ACHN (cell line): ENCODE measurements at regions not wholly inside any gene's neighbourhood (a gene's known extent, or its start where the extent isn't known, plus 50 kb on each side); places are given as distances from the start of the nearest gene placed in this dataset.

Experiments used
- DNase-seq: peaks from one replicate; pipeline ENCODE4 v3.0.0-alpha.2; 2015
- in situ Hi-C: cut with HindIII; loops from 2 replicates; pipeline ENCODE4 v1.10.0; 2017; ENCODE audit warnings: low sequenced_read_pairs, low pct_ligation_motif_present, low pct_unique_long_range_greater_than_20kb

DNA sequence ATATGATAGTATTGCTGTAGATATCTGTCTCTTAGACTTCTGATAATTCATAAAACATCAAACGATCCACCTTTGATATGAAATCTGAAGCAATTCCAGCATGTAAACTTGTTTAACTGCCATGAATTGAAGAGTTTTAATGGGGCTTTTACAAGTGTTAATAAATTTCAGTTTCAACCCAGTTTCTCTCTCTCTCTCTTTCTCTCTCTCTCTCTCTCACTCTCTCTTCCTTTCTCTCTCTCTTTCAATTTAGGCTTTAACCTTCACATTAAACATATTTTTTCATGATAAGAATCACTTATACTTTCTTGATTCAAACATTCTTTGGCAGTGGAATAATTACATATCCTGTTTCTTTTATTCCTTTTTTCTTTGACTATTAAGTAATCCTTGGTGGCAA lies 296.1 kb downstream of the EPHA4 start:
- DNase-seq = no peak
- in situ Hi-C loops = no loop called here

DNA sequence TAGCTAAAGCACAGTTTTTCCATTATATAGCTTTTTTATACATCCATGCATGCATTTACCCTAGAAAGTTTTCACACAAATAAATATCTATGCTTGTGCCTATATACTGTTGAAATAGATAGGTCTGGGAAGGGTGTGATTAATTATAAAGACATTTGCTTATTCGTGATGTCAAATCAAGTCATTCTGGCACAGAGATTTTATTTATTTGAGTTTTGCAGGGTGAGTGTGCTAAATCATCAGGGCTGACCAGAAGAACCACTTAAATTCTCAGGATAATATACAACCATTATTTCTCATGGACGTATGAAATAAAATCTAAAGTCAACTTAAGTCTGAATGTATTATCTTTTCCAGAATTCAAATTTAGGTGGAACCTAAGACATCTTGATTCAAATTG lies 295.5 kb downstream of the EPHA4 start:
- in situ Hi-C loops = no loop called here
- no peak for DNase-seq

DNA sequence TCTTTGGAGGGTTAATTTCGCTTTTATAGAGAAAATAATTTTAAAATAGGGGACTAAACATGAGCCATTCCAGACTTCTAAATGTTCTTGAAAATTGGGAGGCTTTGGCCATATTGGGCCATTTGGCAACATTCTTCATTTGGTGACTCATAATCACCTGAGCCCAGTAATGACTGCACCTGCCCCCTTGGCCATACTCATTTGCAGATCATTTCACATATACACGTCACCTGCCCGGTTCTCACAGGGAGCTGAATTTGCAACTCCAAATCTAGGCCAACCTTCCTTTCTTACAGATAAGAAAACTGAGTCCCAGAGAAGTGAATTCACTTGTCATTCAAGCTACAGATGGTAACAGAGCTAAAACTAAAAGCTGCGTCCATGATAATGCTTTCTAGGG lies 289.7 kb downstream of the EPHA4 start:
- DNase-seq = no peak
- in situ Hi-C loops = no loop called here

DNA sequence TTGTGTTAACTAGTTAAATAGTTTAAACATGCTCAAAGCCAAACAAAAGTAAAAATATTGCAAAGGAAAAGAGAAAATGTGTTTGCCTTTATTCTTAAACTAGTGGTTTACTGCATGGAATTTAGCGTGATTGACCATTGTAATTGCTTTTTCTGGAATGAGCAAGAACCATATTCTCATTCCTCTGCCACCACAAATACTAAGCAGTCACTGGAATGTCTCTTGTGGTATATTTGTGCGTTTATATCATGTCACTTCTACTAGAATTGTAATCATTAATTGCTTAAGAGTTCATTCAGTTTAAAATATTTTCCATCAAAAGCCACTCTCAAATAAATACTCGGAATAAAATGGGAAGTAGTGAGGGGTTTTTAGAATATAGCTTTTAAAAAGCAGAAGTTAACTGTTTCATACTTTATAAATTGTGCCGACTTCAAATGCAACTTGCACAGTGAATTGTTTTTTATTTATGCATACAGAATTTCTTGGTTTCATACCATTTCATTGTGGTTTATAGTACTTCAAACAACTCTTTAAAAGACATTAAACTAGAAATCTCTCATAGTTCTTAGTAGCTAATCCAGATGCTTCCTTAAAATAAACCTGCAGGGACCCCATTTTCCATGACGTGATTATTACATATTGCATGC lies 288.1 kb downstream of the EPHA4 start:
- peak; percentile 3 for DNase-seq
- in situ Hi-C loops = no loop called here

DNA sequence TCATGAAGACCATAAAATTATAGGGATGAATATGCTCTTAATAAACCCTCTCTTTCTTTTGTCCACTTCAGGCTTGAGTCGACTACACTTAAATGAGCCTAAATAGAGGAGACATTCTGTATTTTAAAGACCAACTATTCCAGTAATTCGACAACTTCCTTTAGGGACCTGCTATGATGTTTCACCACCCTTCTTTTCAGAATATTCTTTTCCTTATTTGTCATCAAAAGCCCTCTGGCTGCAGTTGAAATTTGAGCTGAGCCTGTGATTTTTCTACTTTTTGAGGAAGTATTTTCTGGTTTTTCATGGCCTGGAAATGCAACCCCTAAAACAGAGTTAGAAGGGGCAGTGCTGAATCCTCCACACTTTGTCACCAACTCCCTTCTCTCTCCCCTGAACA lies 287.0 kb downstream of the EPHA4 start:
- no peak for DNase-seq
- in situ Hi-C loops = no loop called here

DNA sequence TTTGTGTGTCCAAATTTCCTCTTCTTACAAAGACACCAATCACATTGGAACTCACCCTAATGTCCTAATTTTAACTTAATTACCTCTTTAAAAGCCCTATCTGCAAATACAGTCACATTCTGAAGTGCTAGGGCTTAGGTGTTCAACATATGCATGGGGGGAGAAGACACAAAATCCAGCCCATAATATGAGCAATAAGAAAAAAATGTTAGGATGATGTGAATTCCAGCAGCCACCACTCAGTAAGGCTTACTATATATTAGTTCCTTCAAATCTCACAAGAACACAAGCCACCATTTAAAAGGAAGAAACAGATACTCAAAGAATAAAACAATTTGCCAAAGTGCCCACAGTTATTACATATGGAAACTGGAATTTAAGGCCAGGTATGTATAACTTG lies 285.7 kb downstream of the EPHA4 start:
- in situ Hi-C loops = no loop called here
- DNase-seq = no peak

DNA sequence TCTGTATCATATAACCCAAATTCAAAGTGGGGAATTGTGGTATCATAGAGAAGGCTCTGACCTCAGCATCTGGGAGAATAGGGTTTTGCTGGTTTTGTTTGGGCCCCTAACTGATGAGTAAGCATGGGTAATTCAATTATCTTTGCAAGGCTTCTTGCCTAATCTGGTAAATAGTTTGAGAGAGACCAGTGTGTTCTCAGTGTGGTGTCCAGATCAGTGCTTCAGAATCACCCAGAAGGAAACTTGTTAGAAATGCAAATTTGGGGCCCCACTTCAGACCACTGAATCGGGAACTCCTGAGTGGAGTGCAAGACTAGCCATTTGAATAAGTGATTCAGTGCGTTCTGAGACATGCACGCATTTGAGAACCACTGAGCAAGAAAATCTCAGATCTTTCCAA lies 282.7 kb downstream of the EPHA4 start:
- DNase-seq = no peak
- in situ Hi-C loops = no loop called here

DNA sequence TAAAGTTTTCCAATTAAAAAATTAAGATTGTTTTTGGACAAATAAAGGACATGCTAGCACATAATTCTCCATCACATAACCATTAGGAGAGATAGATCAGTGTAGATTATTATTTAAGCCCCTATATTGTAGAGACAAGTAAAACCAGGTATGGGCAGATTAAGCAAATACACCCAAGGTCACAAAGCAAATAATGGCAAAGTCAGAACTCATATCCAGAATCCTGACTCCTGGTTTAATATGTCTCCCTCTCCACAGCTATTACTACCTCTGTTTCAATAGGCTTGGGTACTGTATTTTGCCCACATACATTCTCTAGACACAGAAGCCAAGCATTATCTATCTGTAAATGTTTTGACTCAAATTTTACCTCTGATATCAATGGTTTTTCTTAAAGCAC lies 282.3 kb downstream of the EPHA4 start:
- in situ Hi-C loops = no loop called here
- no peak for DNase-seq

DNA sequence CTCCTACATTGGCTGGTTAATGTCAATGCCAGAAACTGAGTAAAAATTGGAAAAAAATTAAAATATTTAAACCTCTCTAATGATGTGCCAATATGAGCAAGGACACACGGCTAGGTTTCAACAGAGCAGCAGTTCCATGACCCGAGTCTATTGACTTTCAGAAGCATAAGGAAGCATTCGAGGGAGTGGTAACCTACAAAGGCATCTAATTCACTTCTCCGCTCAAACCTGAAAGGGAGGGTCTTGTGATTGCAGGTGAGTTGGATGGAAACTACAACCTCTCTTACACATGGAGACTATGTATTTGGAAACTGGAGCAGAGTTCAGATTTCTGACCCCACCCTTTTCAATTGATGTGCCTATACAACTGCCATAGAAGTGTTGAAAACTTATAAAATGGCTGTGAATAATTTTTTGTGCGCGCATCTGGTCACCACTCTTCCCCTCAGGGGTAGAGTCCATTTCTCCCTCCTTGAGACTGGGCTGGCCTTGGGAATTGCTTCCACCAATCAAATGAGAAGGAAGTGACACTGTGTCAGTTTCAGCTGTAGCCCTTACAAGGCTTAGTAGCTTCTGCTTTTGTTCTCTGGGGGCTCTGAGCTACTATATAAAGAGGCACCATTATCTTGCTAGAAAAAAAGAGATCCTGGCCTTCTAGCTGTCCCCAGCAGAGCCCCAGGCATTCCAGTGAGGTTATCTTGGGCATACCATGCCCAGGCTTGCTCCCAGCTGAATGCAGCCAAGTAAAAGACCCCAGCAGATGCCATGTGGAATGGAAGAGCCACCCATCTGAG lies 278.0 kb downstream of the EPHA4 start:
- no peak for DNase-seq
- in situ Hi-C loops = no loop called here

DNA sequence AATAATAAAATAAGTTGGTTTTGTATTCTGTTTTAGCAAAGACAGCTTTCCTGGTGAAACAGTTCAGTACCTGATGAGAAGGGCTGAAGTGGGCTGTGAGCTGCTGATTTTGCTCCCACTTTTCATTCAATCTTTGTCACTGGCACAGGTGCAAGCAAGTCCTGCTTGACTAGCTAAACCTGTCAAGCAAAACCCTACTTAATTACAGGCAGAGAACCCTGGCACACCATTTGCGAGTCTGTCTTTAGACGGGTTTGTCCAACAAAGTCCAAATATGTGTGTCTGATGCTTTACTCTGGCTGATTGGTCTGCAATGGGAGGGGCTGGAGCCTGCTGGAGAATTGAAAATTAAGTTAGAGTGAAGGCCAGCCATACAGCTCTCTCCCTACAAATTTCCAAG lies 267.2 kb downstream of the EPHA4 start:
- in situ Hi-C loops = no loop called here
- no peak for DNase-seq

DNA sequence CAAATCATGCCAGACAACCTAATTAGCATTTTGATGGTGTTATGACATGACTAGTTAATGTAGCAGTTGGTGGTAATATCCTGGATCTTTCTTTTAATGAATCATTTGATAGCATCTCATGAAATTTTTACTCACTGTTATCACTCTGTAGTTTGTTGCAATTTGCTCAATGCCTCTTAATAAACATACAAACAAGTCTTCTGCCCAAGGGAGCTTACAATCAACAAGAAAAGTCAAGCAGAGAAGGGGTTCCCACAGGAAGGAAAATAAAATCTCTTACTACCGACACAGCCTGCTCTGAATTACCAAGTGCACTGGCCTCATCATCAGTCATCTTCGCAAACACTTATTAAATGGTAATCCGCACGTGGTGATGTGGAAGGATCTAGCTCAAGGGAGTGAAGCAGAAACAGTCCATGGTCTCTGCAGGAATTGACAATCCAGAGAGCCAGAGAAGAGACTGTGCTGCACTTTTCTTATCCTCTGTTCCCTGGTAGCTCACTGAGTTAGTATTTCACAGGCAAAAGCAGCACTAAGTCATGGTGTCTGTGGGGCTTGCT lies 263.5 kb downstream of the EPHA4 start:
- in situ Hi-C loops = no loop called here
- DNase-seq = no peak

DNA sequence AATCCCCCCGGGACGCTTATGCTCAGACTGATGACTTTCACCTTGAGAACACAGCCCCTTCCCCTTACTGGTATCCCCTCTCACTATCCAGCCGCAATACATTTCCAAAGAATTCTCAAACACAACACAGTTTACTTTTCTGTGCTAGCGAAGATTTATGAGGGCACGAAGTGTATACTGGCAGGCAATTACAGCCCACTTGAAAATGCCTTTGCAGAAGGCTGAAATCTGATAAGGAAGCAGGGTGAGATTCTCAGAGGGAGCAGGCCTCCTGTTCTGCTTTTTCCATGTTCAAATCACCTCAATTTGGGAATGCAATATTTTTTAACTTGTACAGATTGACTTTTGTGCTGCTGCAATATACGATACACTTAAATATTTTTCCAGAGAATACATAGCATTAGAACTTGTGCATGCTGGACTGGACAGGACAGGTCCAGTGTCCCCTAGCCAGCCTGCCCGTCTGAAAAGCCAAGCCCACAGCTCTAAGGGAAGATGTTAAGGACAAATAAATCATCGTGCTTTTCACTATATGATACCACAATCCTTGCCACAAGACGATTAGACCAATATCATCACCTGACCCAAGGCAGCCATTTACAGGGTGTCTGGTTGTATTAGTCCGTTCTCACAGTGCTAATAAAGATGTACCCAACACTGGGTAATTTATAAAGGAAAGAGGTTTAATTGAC lies 262.1 kb downstream of the EPHA4 start:
- in situ Hi-C loops = no loop called here
- no peak for DNase-seq

DNA sequence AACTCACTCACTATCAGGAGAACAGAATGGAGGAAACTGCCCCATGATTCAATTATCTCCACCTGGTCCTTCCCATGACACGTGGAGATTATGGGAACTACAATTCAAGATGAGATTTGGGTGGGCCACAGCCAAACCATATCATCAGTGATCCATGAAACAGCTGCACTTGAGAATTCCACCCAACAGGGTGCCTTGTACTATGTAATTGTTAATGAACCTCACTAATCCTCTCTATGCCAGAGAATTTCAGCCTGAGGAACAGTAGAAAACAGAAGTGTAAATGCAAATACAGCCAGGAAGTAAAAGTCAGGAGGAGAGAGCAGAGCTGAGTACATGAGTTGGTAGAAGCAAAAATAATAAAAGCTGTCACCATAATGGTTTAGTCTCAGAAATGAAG lies 261.4 kb downstream of the EPHA4 start:
- no peak for DNase-seq
- in situ Hi-C loops = no loop called here

DNA sequence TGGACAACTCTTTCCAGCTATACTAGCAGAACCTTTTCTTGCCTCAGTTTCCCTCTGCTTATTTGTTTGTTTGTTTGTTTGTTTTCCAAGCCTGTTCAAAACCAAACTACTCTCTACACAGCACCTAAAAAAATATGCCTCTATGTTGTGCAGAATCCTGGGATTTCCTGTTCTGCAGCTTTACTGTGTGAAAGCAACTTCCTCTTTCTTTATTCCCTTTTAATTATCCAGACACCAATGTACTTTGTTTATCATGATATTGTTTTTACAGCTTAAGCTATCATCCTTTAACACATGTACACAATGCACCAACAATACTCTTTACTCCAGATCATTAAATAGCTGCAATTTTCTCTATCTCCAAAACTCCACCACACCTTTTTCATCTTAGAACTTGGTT lies 259.5 kb downstream of the EPHA4 start:
- DNase-seq = no peak
- in situ Hi-C loops = no loop called here

DNA sequence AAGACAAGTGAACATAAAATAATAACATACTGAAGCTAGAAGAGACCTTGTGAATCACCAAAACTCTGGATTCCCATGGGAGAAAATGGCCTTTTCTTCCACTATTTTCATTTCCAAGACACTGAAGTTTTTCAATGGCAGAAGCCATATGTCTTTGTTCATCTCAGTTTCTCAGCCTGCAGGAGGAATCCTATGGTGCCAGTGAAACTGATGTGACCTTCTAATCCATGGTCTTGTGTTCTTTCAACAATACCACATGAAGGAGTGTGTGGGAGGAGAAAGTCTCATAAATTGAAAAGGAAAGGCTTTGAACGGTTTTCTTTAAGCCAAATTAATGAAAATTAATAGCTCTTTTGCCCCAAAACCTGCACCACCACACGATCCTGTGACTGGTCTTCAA lies 257.3 kb downstream of the EPHA4 start:
- no peak for DNase-seq
- in situ Hi-C loops = no loop called here

DNA sequence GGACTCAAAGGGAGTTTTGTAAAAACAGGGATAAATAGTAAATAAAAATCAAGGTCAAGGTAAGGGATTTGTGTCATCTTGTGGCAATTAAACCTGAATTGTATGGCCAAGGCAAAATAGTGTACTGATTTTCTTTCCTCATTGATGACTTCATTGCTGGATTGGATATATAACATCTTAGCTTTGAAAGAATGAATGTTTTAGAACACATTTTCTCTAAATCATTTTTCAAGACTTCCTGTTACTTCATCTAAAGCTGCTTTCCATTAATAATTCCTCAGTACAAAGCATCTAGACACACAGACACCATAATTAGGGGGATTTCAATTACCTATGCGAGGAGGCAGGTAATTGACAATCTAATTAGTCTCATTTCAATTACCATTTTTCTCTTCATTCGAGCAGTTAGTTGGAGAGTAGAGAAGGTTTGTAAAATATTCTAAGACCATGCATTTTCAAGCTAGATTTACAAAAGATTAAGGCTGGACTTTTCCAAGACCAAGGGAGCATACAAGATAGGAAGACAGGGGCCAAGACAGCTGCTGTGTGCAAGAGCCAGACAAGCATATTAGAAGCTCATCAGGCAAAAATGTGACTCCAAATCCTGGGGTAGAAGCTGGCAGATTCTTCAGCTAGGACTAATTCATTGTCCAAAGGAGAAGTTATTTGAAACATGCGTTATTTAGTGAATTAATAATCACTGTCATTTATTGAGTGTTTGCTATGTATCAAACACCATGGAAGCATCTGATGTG lies 253.6 kb downstream of the EPHA4 start:
- DNase-seq = no peak
- in situ Hi-C loops = no loop called here

DNA sequence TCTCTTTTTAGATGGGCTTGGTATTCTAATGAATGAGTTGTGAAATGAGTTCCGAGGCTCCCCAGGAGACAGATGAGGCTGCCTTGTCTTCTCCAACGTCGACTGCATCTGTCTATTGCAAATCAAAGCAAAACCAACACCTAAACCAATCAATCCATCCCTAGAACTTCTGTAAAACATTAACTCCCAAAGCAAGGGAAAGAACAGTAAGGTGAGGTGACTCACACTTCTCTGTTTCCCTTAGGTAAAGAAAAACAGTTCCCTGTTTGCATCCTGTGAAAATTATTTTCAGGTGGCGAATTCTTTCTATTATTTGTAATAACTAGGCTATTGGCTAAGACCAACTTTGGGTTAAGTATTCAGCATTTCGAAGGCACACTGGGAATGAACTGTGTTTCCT lies 249.4 kb downstream of the EPHA4 start:
- in situ Hi-C loops = no loop called here
- DNase-seq = no peak

DNA sequence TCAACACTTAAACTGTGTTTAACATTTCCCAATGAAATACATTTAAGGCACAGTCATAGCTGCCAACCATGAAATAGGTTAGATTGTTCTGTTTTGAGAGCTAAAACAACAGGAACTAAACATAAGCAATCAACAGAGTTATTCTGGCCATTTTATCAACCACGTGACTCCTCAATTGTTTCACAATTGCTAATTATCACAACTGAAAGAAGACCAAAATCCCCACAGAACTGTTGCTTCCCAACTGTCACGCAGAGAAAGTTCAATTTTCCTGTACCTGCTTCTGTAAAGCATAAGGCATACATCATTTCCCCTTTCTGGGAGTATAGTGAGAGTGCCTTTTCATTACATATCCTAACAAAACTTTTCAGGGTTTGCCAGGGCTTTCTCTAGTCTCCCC lies 248.6 kb downstream of the EPHA4 start:
- in situ Hi-C loops = no loop called here
- no peak for DNase-seq

DNA sequence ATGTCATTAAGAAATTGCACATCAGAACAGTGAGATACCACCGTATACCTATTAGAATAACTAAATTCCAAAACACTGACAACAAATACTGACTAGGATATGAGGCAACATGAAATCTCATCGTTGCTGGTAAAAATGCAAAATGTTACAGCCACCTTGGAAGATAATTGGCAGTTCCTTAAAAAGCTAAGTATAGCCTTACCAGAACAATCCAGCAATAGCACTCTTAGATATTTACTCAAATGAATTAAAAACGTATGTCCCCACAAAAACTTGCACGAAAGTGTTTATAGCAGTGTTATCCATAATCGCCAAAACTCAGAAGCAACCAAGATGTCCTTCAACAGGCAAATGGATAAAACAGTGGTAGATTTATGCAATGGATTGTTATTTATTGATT lies 241.7 kb downstream of the EPHA4 start:
- no peak for DNase-seq
- in situ Hi-C loops = no loop called here
